Spleen (tissue), 11 donors: ENCODE measurements at regions not wholly inside any gene's neighbourhood (a gene's known extent, or its start where the extent isn't known, plus 50 kb on each side); places are given as distances from the start of the nearest gene placed in this dataset.

Experiments used
- DNase-seq: peaks from one replicate; pipeline ENCODE4 v3.0.0-alpha.2; 2020
- H3K27ac ChIP-seq, 8 donors: fragments of 200-600 bp; sonication (generic) in 7 of 8; 1 replicate in 4 of 8; 2 replicates in 4 of 8; pipeline versions ENCODE4 v1.5.0 to v1.8.0; 2016 to 2021; ENCODE audit warnings: inconsistent platforms in 4 of 8, mild to moderate bottlenecking in 4 of 8, moderate library complexity in 1 of 8
- H3K27me3 ChIP-seq, 7 donors: fragments of 200-600 bp; sonication (generic) in 6 of 7; replicated peaks in 1 of 7; 1 replicate in 4 of 7; 2 replicates in 3 of 7; pipeline versions ENCODE4 v1.5.0 to v1.8.0; 2016 to 2021; ENCODE audit warnings: inconsistent platforms in 3 of 7, mild to moderate bottlenecking in 1 of 7
- H3K36me3 ChIP-seq, 6 donors: fragments of 200-600 bp; sonication (generic) in 5 of 6; 1 replicate in 4 of 6; 2 replicates in 2 of 6; pipeline versions ENCODE4 v1.5.0 to v1.8.0; 2016 to 2021; ENCODE audit warnings: inconsistent platforms in 2 of 6
- H3K4me1 ChIP-seq, 6 donors: fragments of 200-600 bp; sonication (generic) in 5 of 6; 1 replicate in 3 of 6; 2 replicates in 3 of 6; pipeline versions ENCODE4 v1.5.0 to v1.8.0; 2016 to 2021; ENCODE audit warnings: inconsistent platforms in 3 of 6
- H3K4me3 ChIP-seq, 8 donors: fragments of 200-600 bp; sonication (generic) in 7 of 8; 1 replicate in 4 of 8; 2 replicates in 4 of 8; pipeline versions ENCODE4 v1.5.0 to v1.8.0; 2016 to 2021; ENCODE audit warnings: inconsistent platforms in 4 of 8, mild to moderate bottlenecking in 4 of 8, moderate library complexity in 2 of 8
- H3K9me3 ChIP-seq, 8 donors: fragments of 200-600 bp; sonication (generic) in 7 of 8; 1 replicate in 4 of 8; 2 replicates in 4 of 8; pipeline versions ENCODE4 v1.5.0 to v1.8.0; 2016 to 2021; ENCODE audit warnings: inconsistent platforms in 4 of 8
- CTCF ChIP-seq, 11 experiments: fragments of 200-600 bp in 7 of 11; fragments of 450-650 bp in 4 of 11; sonication (generic) in 4 of 11; IDR thresholded peaks in 8 of 11; conservative IDR thresholded peaks in 3 of 11; 1 replicate in 7 of 11; 2 replicates in 4 of 11; pipeline versions ENCODE4 v1.4.0 to v1.8.0; 2016 to 2021; ENCODE audit warnings: antibody characterized with exemption in 11 of 11, inconsistent platforms in 4 of 11, mild to moderate bottlenecking in 1 of 11
- POLR2A ChIP-seq, 3 donors: fragments of 450-650 bp; IDR thresholded peaks; one replicate each; pipeline ENCODE4 v1.5.1; 2017; ENCODE audit warnings: antibody characterized with exemption in 3 of 3, mild to moderate bottlenecking in 1 of 3
- POLR2AphosphoS5 ChIP-seq, 3 donors: sonication (generic); formaldehyde crosslinking; IDR thresholded peaks; one replicate each; pipeline ENCODE4 v1.5.1; 2017; ENCODE audit warnings: antibody characterized with exemption in 3 of 3
- WGBS, 5 donors: extraction: QIAGEN DNeasy Blood & Tissue Kit in 3 of 5; methylation state at CpG; one replicate each; pipeline versions ENCODE4 v1.1.5 to v1.1.7; 2013 to 2018; 5-methylcytosine and 5-hydroxymethylcytosine counted together
- intact Hi-C: fragments of 100-400 bp; cut with DNase I; formaldehyde crosslinking; loops from one replicate; pipeline ENCODE4 v1.15.0; 2023; ENCODE audit warnings: low total_unique reads
- donor health status: healthy with polysubstance abuse.
- donor health status: DM: no; HTN: no; CAD: no; lungs with moderate emphysema.
- donor health status: DM: no; HTN: no; CAD: no.
- donor health status: Bipolar disorder and iron deficiency.
- donor health status: healthy.
- donor health status: DM: no; HTN: no; CAD: no.
- donor health status: DM: yes; HTN: yes; CAD: no.

GRCh38 chr13:76829572-76830327 is 56.5 kb downstream of the KCTD12 start:
- Histone ChIP-seq H3K36me3 (no peaks in the 10 kb centered on the region), H3K27ac (peak overlapping the region in 4 of 8 donors; percentile 0 to 52 (median 28)), H3K9me3 (no peaks in the 10 kb centered on the region), H3K4me1 (peaks cover 0 to 11% (median 6%) of the 10 kb centered on the region in 6 donors), H3K4me3 (no peak overlapping the region), H3K27me3 (no peaks in the 10 kb centered on the region)
- DNase-seq = no peak
- WGBS, 5 donors = 57 to 77% (median 70%) methylated on average over 9 of the region's 9 CpGs
- intact Hi-C loops = no loop called here
- TF ChIP-seq POLR2AphosphoS5 (IDR thresholded peaks at IDR 0.05) (peak in 2 of 3 donors; percentile 32), POLR2A (IDR thresholded peaks at IDR 0.05) (no peak), CTCF (IDR thresholded peaks at IDR 0.05 in 8 of 11, conservative IDR thresholded peaks at IDR 0.05 in 3 of 11) (no peak)

GRCh38 chr13:76828316-76828741 is 57.9 kb downstream of the KCTD12 start:
- WGBS, 5 donors = 49 to 63% (median 54%) methylated on average over 3 of the region's 3 CpGs
- no peak for DNase-seq
- H3K27ac ChIP-seq = peak overlapping the region in 1 of 8 donors; percentile 15
- no peaks in the 10 kb centered on the region for H3K27me3 ChIP-seq
- H3K9me3 ChIP-seq = no peaks in the 10 kb centered on the region
- no peaks in the 10 kb centered on the region for H3K36me3 ChIP-seq
- no peak overlapping the region for H3K4me3 ChIP-seq
- peaks cover 0 to 11% (median 6%) of the 10 kb centered on the region in 6 donors for H3K4me1 ChIP-seq
- intact Hi-C loops = no loop called here
- TF ChIP-seq POLR2A (IDR thresholded peaks at IDR 0.05) (no peak), CTCF (IDR thresholded peaks at IDR 0.05 in 8 of 11, conservative IDR thresholded peaks at IDR 0.05 in 3 of 11) (no peak), POLR2AphosphoS5 (IDR thresholded peaks at IDR 0.05) (no peak)

- DNase-seq = no peak
- Histone ChIP-seq H3K27ac (no peak overlapping the region), H3K36me3 (no peaks in the 10 kb centered on the region), H3K4me1 (peaks cover 0 to 11% (median 7%) of the 10 kb centered on the region in 6 donors), H3K9me3 (no peaks in the 10 kb centered on the region), H3K4me3 (no peak overlapping the region), H3K27me3 (no peaks in the 10 kb centered on the region)
- WGBS, 5 donors = 75 to 90% (median 83%) methylated on average over 5 of the region's 5 CpGs
- TF ChIP-seq CTCF (IDR thresholded peaks at IDR 0.05 in 8 of 11, conservative IDR thresholded peaks at IDR 0.05 in 3 of 11) (no peak), POLR2A (IDR thresholded peaks at IDR 0.05) (no peak), POLR2AphosphoS5 (IDR thresholded peaks at IDR 0.05) (no peak)
- intact Hi-C loops = no loop called here
Measured at GRCh38 chr13:76826527-76826926, 59.7 kb downstream of the KCTD12 start.

GRCh38 chr13:76825430-76825829 is 60.8 kb downstream of the KCTD12 start:
- 40 to 80% (median 68%) methylated on average over 1 of the region's 1 CpG for whole genome bisulfite sequencing, 5 donors
- TF ChIP-seq POLR2AphosphoS5 (IDR thresholded peaks at IDR 0.05) (no peak), CTCF (IDR thresholded peaks at IDR 0.05 in 8 of 11, conservative IDR thresholded peaks at IDR 0.05 in 3 of 11) (no peak), POLR2A (IDR thresholded peaks at IDR 0.05) (no peak)
- Histone ChIP-seq H3K27ac (no peak overlapping the region), H3K27me3 (no peaks in the 10 kb centered on the region), H3K4me1 (peaks cover 0 to 11% (median 7%) of the 10 kb centered on the region in 6 donors), H3K36me3 (no peaks in the 10 kb centered on the region), H3K4me3 (no peak overlapping the region), H3K9me3 (no peaks in the 10 kb centered on the region)
- intact Hi-C loops = no loop called here
- no peak for DNase-seq
